ENCODE measurements at regions not wholly inside any gene's neighbourhood (a gene's known extent, or its start where the extent isn't known, plus 50 kb on each side); places are given as distances from the start of the nearest gene placed in this dataset.

DNA sequence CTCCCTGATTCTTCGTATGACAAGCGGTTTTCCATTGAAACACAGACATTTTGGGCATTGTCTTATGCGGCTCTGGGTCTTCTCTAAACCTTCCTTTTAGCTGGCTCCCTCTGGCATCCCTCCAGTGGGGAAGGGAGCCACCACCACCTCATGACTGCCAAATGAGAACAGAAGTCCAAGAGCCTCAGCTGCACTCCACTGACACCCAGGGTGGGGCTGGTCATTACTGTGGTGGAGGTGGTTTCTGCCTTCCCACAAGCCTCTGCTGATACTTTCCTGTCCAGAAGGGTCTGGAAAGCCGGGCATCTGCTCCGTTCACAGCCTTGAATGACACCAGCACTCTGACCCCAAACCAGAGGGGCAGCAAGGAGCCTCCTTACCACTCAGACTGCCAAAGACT lies 213.5 kb downstream of the ZNF516 start:
- no peak overlapping the region for H3K9ac ChIP-seq (ENCODE audit: extremely low read depth, low read length, poor library complexity, severe bottlenecking)
- H3K9me3 ChIP-seq (ENCODE audit: control insufficient read depth, low read length), result no peaks in the 10 kb centered on the region
- H3K4me3 ChIP-seq (ENCODE audit: low read length), result no peak overlapping the region
- no peak overlapping the region for H3K27ac Mint-ChIP-seq
- 62 to 75% methylated on average over 2 to 5 of the region's 5 CpGs for WGBS, 2 experiments (ENCODE audit: insufficient coverage in 1 of 2, insufficient read length in 1 of 2)
- no peak overlapping the region for H3K4me3 Mint-ChIP-seq
- TF ChIP-seq, protein P1, sequence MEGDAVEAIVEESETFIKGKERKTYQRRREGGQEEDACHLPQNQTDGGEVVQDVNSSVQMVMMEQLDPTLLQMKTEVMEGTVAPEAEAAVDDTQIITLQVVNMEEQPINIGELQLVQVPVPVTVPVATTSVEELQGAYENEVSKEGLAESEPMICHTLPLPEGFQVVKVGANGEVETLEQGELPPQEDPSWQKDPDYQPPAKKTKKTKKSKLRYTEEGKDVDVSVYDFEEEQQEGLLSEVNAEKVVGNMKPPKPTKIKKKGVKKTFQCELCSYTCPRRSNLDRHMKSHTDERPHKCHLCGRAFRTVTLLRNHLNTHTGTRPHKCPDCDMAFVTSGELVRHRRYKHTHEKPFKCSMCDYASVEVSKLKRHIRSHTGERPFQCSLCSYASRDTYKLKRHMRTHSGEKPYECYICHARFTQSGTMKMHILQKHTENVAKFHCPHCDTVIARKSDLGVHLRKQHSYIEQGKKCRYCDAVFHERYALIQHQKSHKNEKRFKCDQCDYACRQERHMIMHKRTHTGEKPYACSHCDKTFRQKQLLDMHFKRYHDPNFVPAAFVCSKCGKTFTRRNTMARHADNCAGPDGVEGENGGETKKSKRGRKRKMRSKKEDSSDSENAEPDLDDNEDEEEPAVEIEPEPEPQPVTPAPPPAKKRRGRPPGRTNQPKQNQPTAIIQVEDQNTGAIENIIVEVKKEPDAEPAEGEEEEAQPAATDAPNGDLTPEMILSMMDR (conservative IDR thresholded peaks at IDR 0.05), result no peak
- H3K27me3 ChIP-seq (ENCODE audit: control insufficient read depth, insufficient read depth, low read length, poor library complexity, severe bottlenecking), result no peaks in the 10 kb centered on the region
- peaks cover 4% of the 10 kb centered on the region for H3K4me1 ChIP-seq (ENCODE audit: control insufficient read depth, insufficient read depth, low read length)
- H3K36me3 Mint-ChIP-seq (ENCODE audit: low read depth), result no peaks in the 10 kb centered on the region
- no peaks in the 10 kb centered on the region for H3K36me3 ChIP-seq (ENCODE audit: control insufficient read depth, insufficient read depth, low read length)
- H3K27ac ChIP-seq (ENCODE audit: low read depth, low read length), result no peak overlapping the region
- no peak for DNase-seq
- peaks cover 2% of the 10 kb centered on the region for H3K27me3 Mint-ChIP-seq (ENCODE audit: insufficient read depth)
- H3K9me3 Mint-ChIP-seq, result peaks cover 4% of the 10 kb centered on the region
- H3K4me1 Mint-ChIP-seq, result peaks cover 6% of the 10 kb centered on the region

DNA sequence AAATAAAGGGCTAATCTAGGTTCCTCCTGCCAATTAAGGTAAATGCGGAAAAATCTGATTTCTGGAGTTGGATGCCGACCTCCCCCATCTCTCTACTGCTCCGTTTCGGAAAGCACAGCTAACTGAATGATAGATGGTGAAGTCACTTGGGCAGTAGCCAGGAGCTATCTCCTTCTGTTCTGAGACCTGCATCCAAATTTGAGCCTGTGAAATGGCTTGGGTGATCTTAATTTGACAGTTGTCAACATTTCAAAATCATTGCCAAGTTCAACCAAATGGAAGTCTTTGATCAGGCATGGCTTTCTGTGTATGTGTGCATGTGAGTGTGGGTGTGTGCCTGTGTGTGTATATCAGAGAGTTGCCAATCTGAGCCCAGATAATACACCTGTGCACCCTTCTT lies 217.2 kb downstream of the ZNF516 start:
- TF ChIP-seq, protein P1 (conservative IDR thresholded peaks at IDR 0.05), result no peak
- 93% methylated on average over 4 of the region's 4 CpGs; no CpG with 5 or more reads in 1 of the 2 experiments for WGBS, 2 experiments (ENCODE audit: insufficient coverage in 1 of 2, insufficient read length in 1 of 2)
- no peak overlapping the region for H3K27ac ChIP-seq (ENCODE audit: low read depth, low read length)
- Mint-ChIP-seq H3K4me3 (no peak overlapping the region), H3K27ac (no peak overlapping the region), H3K4me1 (no peaks in the 10 kb centered on the region), H3K9me3 (peaks cover 4% of the 10 kb centered on the region), H3K27me3 (ENCODE audit: insufficient read depth) (peaks cover 8% of the 10 kb centered on the region), H3K36me3 (ENCODE audit: low read depth) (no peaks in the 10 kb centered on the region)
- no peaks in the 10 kb centered on the region for H3K9me3 ChIP-seq (ENCODE audit: control insufficient read depth, low read length)
- no peak overlapping the region for H3K9ac ChIP-seq (ENCODE audit: extremely low read depth, low read length, poor library complexity, severe bottlenecking)
- no peaks in the 10 kb centered on the region for H3K4me1 ChIP-seq (ENCODE audit: control insufficient read depth, insufficient read depth, low read length)
- H3K27me3 ChIP-seq (ENCODE audit: control insufficient read depth, insufficient read depth, low read length, poor library complexity, severe bottlenecking), result no peaks in the 10 kb centered on the region
- H3K36me3 ChIP-seq (ENCODE audit: control insufficient read depth, insufficient read depth, low read length), result no peaks in the 10 kb centered on the region
- no peak overlapping the region for H3K4me3 ChIP-seq (ENCODE audit: low read length)
- no peak for DNase-seq

GRCh38 chr18:76275727-76276313 lies 219.2 kb downstream of the ZNF516 start:
- 82 to 87% methylated on average over 6 to 7 of the region's 7 CpGs for WGBS, 2 experiments (ENCODE audit: insufficient coverage in 1 of 2, insufficient read length in 1 of 2)
- H3K27ac Mint-ChIP-seq, result no peak overlapping the region
- no peaks in the 10 kb centered on the region for H3K36me3 ChIP-seq (ENCODE audit: control insufficient read depth, insufficient read depth, low read length)
- no peak overlapping the region for H3K4me3 Mint-ChIP-seq
- H3K27ac ChIP-seq (ENCODE audit: low read depth, low read length), result no peak overlapping the region
- H3K27me3 ChIP-seq (ENCODE audit: control insufficient read depth, insufficient read depth, low read length, poor library complexity, severe bottlenecking), result no peaks in the 10 kb centered on the region
- H3K36me3 Mint-ChIP-seq (ENCODE audit: low read depth), result peaks cover 3% of the 10 kb centered on the region
- peaks cover 8% of the 10 kb centered on the region for H3K27me3 Mint-ChIP-seq (ENCODE audit: insufficient read depth)
- TF ChIP-seq, protein P1 (conservative IDR thresholded peaks at IDR 0.05), result no peak
- H3K9me3 Mint-ChIP-seq, result no peaks in the 10 kb centered on the region
- H3K9me3 ChIP-seq (ENCODE audit: control insufficient read depth, low read length), result no peaks in the 10 kb centered on the region
- H3K4me1 Mint-ChIP-seq, result no peaks in the 10 kb centered on the region
- H3K4me3 ChIP-seq (ENCODE audit: low read length), result no peak overlapping the region
- H3K9ac ChIP-seq (ENCODE audit: extremely low read depth, low read length, poor library complexity, severe bottlenecking), result no peak overlapping the region
- no peak for DNase-seq
- H3K4me1 ChIP-seq (ENCODE audit: control insufficient read depth, insufficient read depth, low read length), result no peaks in the 10 kb centered on the region

All from endodermal cell (in vitro differentiated cells).